ENCODE measurements at regions not wholly inside any gene's neighbourhood (a gene's known extent, or its start where the extent isn't known, plus 50 kb on each side); places are given as distances from the start of the nearest gene placed in this dataset.
"Not testable (repeated sequence)": the region's sequence is repeated elsewhere in the genome, so short reads cannot be mapped to it uniquely, and the experiment has no call there.

DNA sequence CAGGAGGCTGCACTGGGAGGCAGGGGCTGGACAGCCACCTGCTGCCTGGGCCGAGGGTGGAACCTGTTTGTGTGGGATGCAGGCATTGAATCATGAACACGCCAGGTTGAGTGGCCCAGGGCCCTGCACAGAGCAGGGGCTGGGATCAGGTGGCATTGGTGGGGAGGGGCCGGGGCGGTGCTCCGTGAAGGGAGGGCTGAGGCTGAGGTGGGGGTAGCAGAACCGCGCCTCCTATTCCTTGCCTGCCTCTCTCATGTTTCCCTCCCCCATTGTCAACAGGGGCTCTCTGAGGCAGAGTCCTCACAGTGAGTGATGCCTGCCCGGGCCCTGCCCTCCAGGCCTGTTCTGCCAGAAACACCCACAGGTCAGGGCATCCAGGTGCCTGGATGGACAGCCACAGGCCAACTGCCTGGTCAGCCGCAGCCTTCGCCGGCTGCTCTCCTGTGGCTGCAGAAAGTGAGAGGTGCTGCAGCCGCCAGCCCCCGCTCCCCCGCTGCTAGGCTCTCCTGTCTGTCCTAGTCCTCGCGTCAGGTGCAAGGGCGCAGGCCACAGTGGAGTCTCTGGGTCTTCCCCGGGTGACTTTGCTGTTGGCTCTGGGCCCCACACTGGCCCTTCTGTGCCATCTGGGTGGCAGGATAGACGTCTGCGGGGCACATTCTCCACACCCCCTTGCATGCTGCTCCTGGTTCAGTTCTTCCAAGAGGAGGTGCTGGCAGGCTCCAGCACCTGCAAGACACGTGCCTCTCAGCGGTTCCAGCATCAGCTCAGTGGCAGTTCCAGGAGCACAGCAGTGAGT lies 79.6 kb upstream of the GOLGA6L4 start:
- not testable (repeated sequence) for TF ChIP-seq POLR2AphosphoS5 (IDR thresholded peaks at IDR 0.05; ENCODE audit: borderline replicate concordance, low read depth, low read length); EZH2 (IDR thresholded peaks at IDR 0.05); FOXP2 (optimal IDR thresholded peaks at IDR 0.05; ENCODE audit: control extremely low read depth, extremely low read length, insufficient read depth)
